ENCODE measurements at regions not wholly inside any gene's neighbourhood (a gene's known extent, or its start where the extent isn't known, plus 50 kb on each side); places are given as distances from the start of the nearest gene placed in this dataset.
"Not testable (repeated sequence)": the region's sequence is repeated elsewhere in the genome, so short reads cannot be mapped to it uniquely, and the experiment has no call there.

- H3K4me1 ChIP-seq (ENCODE audit: control insufficient read depth, insufficient read depth, low read length) = no peaks in the 10 kb centered on the region
- TF ChIP-seq POLR2AphosphoS5 (IDR thresholded peaks at IDR 0.05; ENCODE audit: low read depth, low read length) (no peak), TCF7L2 (IDR thresholded peaks at IDR 0.05; ENCODE audit: low read depth, low read length) (no peak), SIN3A (IDR thresholded peaks at IDR 0.05; ENCODE audit: borderline replicate concordance, insufficient read depth, low read depth, low read length) (no peak), REST (IDR thresholded peaks at IDR 0.05; ENCODE audit: insufficient read depth in 1 of 2, low read depth in 2 of 2, low read length in 1 of 2) (no peak)
- TF ChIP-seq, protein P1, sequence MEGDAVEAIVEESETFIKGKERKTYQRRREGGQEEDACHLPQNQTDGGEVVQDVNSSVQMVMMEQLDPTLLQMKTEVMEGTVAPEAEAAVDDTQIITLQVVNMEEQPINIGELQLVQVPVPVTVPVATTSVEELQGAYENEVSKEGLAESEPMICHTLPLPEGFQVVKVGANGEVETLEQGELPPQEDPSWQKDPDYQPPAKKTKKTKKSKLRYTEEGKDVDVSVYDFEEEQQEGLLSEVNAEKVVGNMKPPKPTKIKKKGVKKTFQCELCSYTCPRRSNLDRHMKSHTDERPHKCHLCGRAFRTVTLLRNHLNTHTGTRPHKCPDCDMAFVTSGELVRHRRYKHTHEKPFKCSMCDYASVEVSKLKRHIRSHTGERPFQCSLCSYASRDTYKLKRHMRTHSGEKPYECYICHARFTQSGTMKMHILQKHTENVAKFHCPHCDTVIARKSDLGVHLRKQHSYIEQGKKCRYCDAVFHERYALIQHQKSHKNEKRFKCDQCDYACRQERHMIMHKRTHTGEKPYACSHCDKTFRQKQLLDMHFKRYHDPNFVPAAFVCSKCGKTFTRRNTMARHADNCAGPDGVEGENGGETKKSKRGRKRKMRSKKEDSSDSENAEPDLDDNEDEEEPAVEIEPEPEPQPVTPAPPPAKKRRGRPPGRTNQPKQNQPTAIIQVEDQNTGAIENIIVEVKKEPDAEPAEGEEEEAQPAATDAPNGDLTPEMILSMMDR (IDR thresholded peaks at IDR 0.05) = no peak
- BruUV-seq (replicated peaks) = no TSS peak
- H3K4me3 ChIP-seq (ENCODE audit: low read depth in 2 of 2, low read length in 2 of 2) = no peak overlapping the region
- ATAC-seq (no peak), DNase-seq (ENCODE audit: low read depth, low spot score) (no peak)
- no peaks in the 10 kb centered on the region for H3K36me3 ChIP-seq (ENCODE audit: control insufficient read depth, insufficient read depth, low read length)
- intact Hi-C loops (cut with micrococcal nuclease; ENCODE audit: unreplicated experiment) (no loop called here), in situ Hi-C loops (cut with HindIII; ENCODE audit: low pct_unique_long_range_greater_than_20kb, low sequenced_read_pairs) (no loop called here)
- CTCF ChIA-PET = no interaction called here
- H3K27ac ChIP-seq (ENCODE audit: low read length) = no peak overlapping the region
- H3K9me3 ChIP-seq (ENCODE audit: control insufficient read depth, insufficient read depth, low read depth, low read length) = no peaks in the 10 kb centered on the region
- POLR2A ChIA-PET = no interaction called here
- no peaks in the 10 kb centered on the region for H3K27me3 ChIP-seq (ENCODE audit: control insufficient read depth, insufficient read depth, low read length)
These were observed 393.8 kb downstream of the TSHZ3 start for GRCh38 chr19:30955112-30956104.

- intact Hi-C loops (cut with micrococcal nuclease; ENCODE audit: unreplicated experiment); DNase-seq (ENCODE audit: low read depth, low spot score); H3K27me3 ChIP-seq (ENCODE audit: control insufficient read depth, insufficient read depth, low read length); H3K27ac ChIP-seq (ENCODE audit: low read length); POLR2A ChIA-PET; ATAC-seq; H3K36me3 ChIP-seq (ENCODE audit: control insufficient read depth, insufficient read depth, low read length); BruUV-seq (replicated peaks); H3K9me3 ChIP-seq (ENCODE audit: control insufficient read depth, insufficient read depth, low read depth, low read length); H3K4me1 ChIP-seq (ENCODE audit: control insufficient read depth, insufficient read depth, low read length); H3K4me3 ChIP-seq (ENCODE audit: low read depth in 2 of 2, low read length in 2 of 2); CTCF ChIA-PET; in situ Hi-C loops (cut with HindIII; ENCODE audit: low pct_unique_long_range_greater_than_20kb, low sequenced_read_pairs): not testable (repeated sequence)
These were observed 404.8 kb downstream of the TSHZ3 start for GRCh38 chr19:30944276-30944932.

All from Panc1 (cell line).